Pancreas (tissue), 10 donors: ENCODE measurements at regions not wholly inside any gene's neighbourhood (a gene's known extent, or its start where the extent isn't known, plus 50 kb on each side); places are given as distances from the start of the nearest gene placed in this dataset.

ENCODE experiments used
- ATAC-seq, 4 donors: fragments of 200-7000 bp; cut with Tn5 transposase; one replicate each; pipeline versions ENCODE4 v1.8.0 to v1.9.1; 2020; ENCODE audit warnings: mild to moderate bottlenecking in 4 of 4, moderate library complexity in 4 of 4
- DNase-seq, 6 donors: peaks; one replicate each; pipeline ENCODE4 v3.0.0-alpha.2; 2020
- FAIRE-seq: peaks from 2 replicates; lab custom pipeline; 2012; peaks lifted over from hg19 to GRCh38; lab: Jason Lieb, UNC
- H3K27ac ChIP-seq, 4 donors: fragments of 200-600 bp; sonication (generic); 1 replicate in 3 of 4; 2 replicates in 1 of 4; pipeline versions ENCODE4 v1.5.0 to v1.8.0; 2020
- H3K27me3 ChIP-seq, 4 donors: fragments of 200-600 bp; one replicate each; pipeline ENCODE4 v1.8.0; 2021
- H3K36me3 ChIP-seq, 3 donors: fragments of 200-600 bp; sonication (generic) in 1 of 3; one replicate each; pipeline versions ENCODE4 v1.5.0 to v1.8.0; 2020 to 2021
- H3K4me1 ChIP-seq, 3 donors: fragments of 200-600 bp; one replicate each; pipeline ENCODE4 v1.8.0; 2021
- H3K4me3 ChIP-seq, 4 donors: fragments of 200-600 bp; sonication (generic) in 2 of 4; one replicate each; pipeline versions ENCODE4 v1.5.0 to v1.8.0; 2020 to 2021
- H3K9me3 ChIP-seq, 4 donors: fragments of 200-600 bp; one replicate each; pipeline ENCODE4 v1.8.0; 2021
- WGBS, 2 donors: extraction: QIAGEN DNeasy Blood & Tissue Kit; methylation state at CpG; one replicate each; pipeline ENCODE4 v1.1.7; 2013; 5-methylcytosine and 5-hydroxymethylcytosine counted together
- intact Hi-C, 3 donors: fragments of 100-400 bp; cut with DNase I; formaldehyde crosslinking; loops; one replicate each; pipeline versions ENCODE4 v1.11.1 to v1.14.2; 2022
- TF ChIP-seq, protein P1 (sequence below), 4 donors: fragments of 200-600 bp; sonication (generic) in 3 of 4; IDR thresholded peaks; one replicate each; pipeline versions ENCODE4 v1.5.0 to v1.8.0; 2021; ENCODE audit warnings: antibody characterized with exemption in 4 of 4
- donor health status: healthy with polysubstance abuse.
- donor health status: DM: no; HTN: no; CAD: no; lungs with moderate emphysema.
- donor health status: DM: no; HTN: no; CAD: no.
- donor health status: control.
- donor health status: control.
- donor health status: Bipolar disorder and iron deficiency.
- donor health status: DM: yes; HTN: yes; CAD: no.
- donor health status: DM: no; HTN: no; CAD: no.
- donor health status: DM: no; HTN: no; CAD: no.
- donor health status: DM: yes; HTN: yes; CAD: no.

DNA sequence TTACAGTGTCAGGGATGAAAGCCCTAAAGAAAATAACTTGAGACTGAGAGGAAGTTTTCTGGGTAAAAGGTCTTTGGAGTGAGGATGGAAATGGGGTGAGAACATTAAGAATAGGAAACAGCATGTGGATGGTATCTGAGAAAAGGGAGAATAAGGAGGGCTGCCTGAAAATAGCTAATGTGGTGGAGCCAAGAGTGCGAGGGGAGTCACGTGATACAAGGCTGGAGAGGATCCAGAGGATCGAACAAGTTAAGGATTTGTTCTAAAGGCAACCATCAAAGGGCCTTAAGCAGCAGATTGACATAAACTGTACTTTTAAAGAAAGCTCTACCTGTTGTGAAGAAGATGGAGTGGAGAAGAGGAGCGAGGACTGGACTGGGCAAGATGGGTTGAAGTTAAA, 347.4 kb upstream of the AGA start:
- intact Hi-C loops, result no loop called here
- ATAC-seq, result no peak
- Histone ChIP-seq H3K9me3 (no peaks in the 10 kb centered on the region), H3K4me1 (no peaks in the 10 kb centered on the region), H3K27me3 (no peaks in the 10 kb centered on the region), H3K4me3 (no peak overlapping the region), H3K27ac (no peak overlapping the region), H3K36me3 (no peaks in the 10 kb centered on the region)
- no peak for DNase-seq
- WGBS, 2 donors, result 76% methylated on average over 4 of the region's 4 CpGs
- TF ChIP-seq, protein P1, sequence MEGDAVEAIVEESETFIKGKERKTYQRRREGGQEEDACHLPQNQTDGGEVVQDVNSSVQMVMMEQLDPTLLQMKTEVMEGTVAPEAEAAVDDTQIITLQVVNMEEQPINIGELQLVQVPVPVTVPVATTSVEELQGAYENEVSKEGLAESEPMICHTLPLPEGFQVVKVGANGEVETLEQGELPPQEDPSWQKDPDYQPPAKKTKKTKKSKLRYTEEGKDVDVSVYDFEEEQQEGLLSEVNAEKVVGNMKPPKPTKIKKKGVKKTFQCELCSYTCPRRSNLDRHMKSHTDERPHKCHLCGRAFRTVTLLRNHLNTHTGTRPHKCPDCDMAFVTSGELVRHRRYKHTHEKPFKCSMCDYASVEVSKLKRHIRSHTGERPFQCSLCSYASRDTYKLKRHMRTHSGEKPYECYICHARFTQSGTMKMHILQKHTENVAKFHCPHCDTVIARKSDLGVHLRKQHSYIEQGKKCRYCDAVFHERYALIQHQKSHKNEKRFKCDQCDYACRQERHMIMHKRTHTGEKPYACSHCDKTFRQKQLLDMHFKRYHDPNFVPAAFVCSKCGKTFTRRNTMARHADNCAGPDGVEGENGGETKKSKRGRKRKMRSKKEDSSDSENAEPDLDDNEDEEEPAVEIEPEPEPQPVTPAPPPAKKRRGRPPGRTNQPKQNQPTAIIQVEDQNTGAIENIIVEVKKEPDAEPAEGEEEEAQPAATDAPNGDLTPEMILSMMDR (IDR thresholded peaks at IDR 0.05), result no peak
- FAIRE-seq, result no peak

DNA sequence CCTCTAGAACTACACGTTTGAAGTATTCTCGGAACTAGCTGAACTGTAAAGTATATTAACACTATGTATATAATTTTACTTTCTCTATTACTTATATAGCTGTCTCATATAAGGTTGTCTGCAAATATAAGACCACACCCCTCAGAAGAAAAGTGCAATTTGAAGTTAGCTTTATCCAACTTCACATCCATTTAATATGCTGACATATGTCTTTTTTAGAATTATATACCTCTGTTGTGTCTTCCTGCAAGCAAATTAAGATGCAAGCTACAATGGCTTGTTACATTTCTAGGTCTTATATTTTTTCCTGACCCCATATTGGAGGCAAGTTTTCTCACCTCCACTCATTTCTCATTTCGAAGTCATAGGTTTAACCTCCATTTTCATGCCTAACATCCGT, 349.0 kb upstream of the AGA start:
- H3K36me3 ChIP-seq, result no peaks in the 10 kb centered on the region
- intact Hi-C loops, result no loop called here
- WGBS, 2 donors, result 70% methylated on average over 4 of the region's 4 CpGs
- ATAC-seq, result no peak
- no peaks in the 10 kb centered on the region for H3K9me3 ChIP-seq
- H3K4me1 ChIP-seq, result no peaks in the 10 kb centered on the region
- TF ChIP-seq, protein P1 (IDR thresholded peaks at IDR 0.05), result no peak
- no peak for DNase-seq
- no peak overlapping the region for H3K27ac ChIP-seq
- H3K4me3 ChIP-seq, result no peak overlapping the region
- no peak for FAIRE-seq
- no peaks in the 10 kb centered on the region for H3K27me3 ChIP-seq

DNA sequence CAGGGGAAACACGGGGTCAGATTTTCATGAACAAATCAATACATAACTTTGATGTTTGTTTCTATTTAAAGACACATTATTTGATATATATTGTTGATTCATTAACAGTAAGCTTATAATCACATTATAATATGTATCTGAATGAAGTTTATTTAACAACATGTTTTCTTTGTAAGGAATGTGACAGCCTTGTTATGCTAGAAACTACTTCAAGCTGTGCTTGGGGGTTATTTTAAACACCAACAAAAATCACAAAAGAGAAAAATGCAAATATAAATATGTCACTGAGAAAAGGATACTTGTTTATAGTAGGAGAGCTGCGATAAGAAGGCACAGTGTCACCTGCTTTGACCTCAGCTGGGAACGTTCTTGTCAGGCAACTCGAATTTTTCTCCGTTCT, 354.6 kb upstream of the AGA start:
- TF ChIP-seq, protein P1 (IDR thresholded peaks at IDR 0.05), result no peak
- no peak overlapping the region for H3K27ac ChIP-seq
- DNase-seq, result no peak
- intact Hi-C loops, result no loop called here
- no peaks in the 10 kb centered on the region for H3K27me3 ChIP-seq
- no peak overlapping the region for H3K4me3 ChIP-seq
- peaks cover 0 to 10% (median 0%) of the 10 kb centered on the region in 3 donors for H3K4me1 ChIP-seq
- WGBS, 2 donors, result 4 to 6% methylated on average over 5 of the region's 5 CpGs
- no peak for ATAC-seq
- FAIRE-seq, result peak; percentile 5
- H3K36me3 ChIP-seq, result no peaks in the 10 kb centered on the region
- no peaks in the 10 kb centered on the region for H3K9me3 ChIP-seq

DNA sequence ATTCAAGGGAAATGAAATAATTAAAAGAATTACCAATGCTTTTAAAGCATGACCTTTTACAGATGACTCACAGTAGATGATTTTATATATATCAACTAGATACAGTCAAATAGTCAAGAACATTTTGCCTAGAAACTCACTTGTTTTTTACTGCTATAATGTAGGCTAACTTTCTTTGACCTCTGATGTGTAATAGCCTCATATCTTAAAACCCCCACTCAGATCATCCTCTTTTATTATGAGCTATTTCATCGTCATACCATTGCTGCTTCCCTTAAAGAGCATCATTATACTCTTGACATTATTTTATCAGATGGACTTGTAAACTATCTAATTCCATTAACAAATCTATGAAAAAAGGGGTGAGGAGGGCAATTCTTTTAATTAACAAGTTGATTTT, 355.9 kb upstream of the AGA start:
- no peaks in the 10 kb centered on the region for H3K36me3 ChIP-seq
- H3K4me1 ChIP-seq, result peaks cover 0 to 10% (median 0%) of the 10 kb centered on the region in 3 donors
- H3K27ac ChIP-seq, result no peak overlapping the region
- DNase-seq (no peak), ATAC-seq (no peak), FAIRE-seq (no peak)
- intact Hi-C loops, result no loop called here
- H3K9me3 ChIP-seq, result no peaks in the 10 kb centered on the region
- TF ChIP-seq, protein P1 (IDR thresholded peaks at IDR 0.05), result no peak
- no peaks in the 10 kb centered on the region for H3K27me3 ChIP-seq
- 0 to 37% methylated on average over 1 of the region's 1 CpG for WGBS, 2 donors
- H3K4me3 ChIP-seq, result no peak overlapping the region

DNA sequence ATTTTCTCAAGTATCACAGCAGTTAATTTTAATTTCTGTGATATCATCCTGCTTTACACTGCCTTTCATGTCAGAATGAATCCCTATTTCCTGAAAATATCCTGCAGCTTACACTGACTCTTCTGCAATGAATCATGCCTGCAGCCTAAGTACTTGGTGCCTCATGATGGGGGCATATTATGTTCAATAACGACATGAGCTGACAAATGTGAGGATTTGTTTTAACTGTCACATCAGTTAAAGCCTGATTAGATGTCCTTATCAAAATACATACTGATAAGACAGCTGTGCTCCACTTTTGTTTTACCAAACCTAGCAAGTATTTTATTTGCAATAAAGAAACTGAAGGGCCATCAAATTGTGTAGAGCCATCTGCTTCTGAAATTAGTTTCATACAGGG, 359.9 kb upstream of the AGA start:
- FAIRE-seq (no peak), DNase-seq (no peak), ATAC-seq (no peak)
- Histone ChIP-seq H3K9me3 (no peaks in the 10 kb centered on the region), H3K36me3 (no peaks in the 10 kb centered on the region), H3K27ac (no peak overlapping the region), H3K4me3 (no peak overlapping the region), H3K4me1 (peaks cover 0 to 3% (median 0%) of the 10 kb centered on the region in 3 donors), H3K27me3 (no peaks in the 10 kb centered on the region)
- intact Hi-C loops, result no loop called here
- TF ChIP-seq, protein P1 (IDR thresholded peaks at IDR 0.05), result no peak
- WGBS, 2 donors, result 2 to 9% methylated on average over 1 of the region's 1 CpG
